ENCODE measurements at regions not wholly inside any gene's neighbourhood (a gene's known extent, or its start where the extent isn't known, plus 50 kb on each side); places are given as distances from the start of the nearest gene placed in this dataset.

DNA sequence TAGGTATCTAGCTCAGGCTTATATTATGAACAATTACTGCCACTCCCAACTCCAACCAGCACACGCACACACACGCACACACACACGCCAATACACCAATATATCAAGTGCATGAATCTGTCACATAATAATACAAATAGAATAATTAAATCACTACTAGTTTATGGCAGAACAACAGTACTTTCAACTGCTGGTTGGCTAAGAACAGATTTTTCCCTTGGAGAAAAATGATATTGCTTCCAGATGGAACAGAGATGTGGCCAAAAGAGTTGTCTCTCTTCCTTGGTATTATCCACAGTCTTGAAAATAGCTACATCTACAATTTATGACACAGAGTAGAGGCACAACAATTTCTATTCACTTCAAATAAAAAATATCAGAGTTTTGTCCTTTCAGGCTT is 538.3 kb upstream of the FAT3 start (continued):
- TF ChIP-seq ERG (CRISPR knock-in tag; IDR thresholded peaks at IDR 0.05), result no peak
- TF ChIP-seq ZNF263 (CRISPR knock-in tag; IDR thresholded peaks at IDR 0.05; ENCODE audit: low read depth), result no peak
- TF ChIP-seq, protein P1, sequence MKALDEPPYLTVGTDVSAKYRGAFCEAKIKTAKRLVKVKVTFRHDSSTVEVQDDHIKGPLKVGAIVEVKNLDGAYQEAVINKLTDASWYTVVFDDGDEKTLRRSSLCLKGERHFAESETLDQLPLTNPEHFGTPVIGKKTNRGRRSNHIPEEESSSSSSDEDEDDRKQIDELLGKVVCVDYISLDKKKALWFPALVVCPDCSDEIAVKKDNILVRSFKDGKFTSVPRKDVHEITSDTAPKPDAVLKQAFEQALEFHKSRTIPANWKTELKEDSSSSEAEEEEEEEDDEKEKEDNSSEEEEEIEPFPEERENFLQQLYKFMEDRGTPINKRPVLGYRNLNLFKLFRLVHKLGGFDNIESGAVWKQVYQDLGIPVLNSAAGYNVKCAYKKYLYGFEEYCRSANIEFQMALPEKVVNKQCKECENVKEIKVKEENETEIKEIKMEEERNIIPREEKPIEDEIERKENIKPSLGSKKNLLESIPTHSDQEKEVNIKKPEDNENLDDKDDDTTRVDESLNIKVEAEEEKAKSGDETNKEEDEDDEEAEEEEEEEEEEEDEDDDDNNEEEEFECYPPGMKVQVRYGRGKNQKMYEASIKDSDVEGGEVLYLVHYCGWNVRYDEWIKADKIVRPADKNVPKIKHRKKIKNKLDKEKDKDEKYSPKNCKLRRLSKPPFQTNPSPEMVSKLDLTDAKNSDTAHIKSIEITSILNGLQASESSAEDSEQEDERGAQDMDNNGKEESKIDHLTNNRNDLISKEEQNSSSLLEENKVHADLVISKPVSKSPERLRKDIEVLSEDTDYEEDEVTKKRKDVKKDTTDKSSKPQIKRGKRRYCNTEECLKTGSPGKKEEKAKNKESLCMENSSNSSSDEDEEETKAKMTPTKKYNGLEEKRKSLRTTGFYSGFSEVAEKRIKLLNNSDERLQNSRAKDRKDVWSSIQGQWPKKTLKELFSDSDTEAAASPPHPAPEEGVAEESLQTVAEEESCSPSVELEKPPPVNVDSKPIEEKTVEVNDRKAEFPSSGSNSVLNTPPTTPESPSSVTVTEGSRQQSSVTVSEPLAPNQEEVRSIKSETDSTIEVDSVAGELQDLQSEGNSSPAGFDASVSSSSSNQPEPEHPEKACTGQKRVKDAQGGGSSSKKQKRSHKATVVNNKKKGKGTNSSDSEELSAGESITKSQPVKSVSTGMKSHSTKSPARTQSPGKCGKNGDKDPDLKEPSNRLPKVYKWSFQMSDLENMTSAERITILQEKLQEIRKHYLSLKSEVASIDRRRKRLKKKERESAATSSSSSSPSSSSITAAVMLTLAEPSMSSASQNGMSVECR (CRISPR knock-in tag; IDR thresholded peaks at IDR 0.05; ENCODE audit: borderline replicate concordance), result no peak
- no peak for TF ChIP-seq ZNF138 (CRISPR knock-in tag; conservative IDR thresholded peaks at IDR 0.05)
- TF ChIP-seq MLX (CRISPR knock-in tag; IDR thresholded peaks at IDR 0.05), result no peak
- no peak for TF ChIP-seq ELF4 (CRISPR knock-in tag; IDR thresholded peaks at IDR 0.05; ENCODE audit: low read depth)
- TF ChIP-seq, protein P2, sequence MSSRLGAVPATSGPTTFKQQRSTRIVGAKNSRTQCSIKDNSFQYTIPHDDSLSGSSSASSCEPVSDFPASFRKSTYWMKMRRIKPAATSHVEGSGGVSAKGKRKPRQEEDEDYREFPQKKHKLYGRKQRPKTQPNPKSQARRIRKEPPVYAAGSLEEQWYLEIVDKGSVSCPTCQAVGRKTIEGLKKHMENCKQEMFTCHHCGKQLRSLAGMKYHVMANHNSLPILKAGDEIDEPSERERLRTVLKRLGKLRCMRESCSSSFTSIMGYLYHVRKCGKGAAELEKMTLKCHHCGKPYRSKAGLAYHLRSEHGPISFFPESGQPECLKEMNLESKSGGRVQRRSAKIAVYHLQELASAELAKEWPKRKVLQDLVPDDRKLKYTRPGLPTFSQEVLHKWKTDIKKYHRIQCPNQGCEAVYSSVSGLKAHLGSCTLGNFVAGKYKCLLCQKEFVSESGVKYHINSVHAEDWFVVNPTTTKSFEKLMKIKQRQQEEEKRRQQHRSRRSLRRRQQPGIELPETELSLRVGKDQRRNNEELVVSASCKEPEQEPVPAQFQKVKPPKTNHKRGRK (CRISPR knock-in tag; IDR thresholded peaks at IDR 0.05; ENCODE audit: borderline replicate concordance), result no peak
- no peak for TF ChIP-seq TEAD4 (CRISPR knock-in tag; IDR thresholded peaks at IDR 0.05)
- no peak for TF ChIP-seq CBFB (CRISPR knock-in tag; IDR thresholded peaks at IDR 0.05; ENCODE audit: low read depth)
- no peak for TF ChIP-seq GTF2I (CRISPR knock-in tag; conservative IDR thresholded peaks at IDR 0.05)
- no peak for TF ChIP-seq GRHL2 (CRISPR knock-in tag; IDR thresholded peaks at IDR 0.05; ENCODE audit: insufficient replicate concordance, severe bottlenecking)
- TF ChIP-seq, protein P3, sequence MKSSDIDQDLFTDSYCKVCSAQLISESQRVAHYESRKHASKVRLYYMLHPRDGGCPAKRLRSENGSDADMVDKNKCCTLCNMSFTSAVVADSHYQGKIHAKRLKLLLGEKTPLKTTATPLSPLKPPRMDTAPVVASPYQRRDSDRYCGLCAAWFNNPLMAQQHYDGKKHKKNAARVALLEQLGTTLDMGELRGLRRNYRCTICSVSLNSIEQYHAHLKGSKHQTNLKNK (CRISPR knock-in tag; IDR thresholded peaks at IDR 0.05), result no peak
- no peak for TF ChIP-seq MYBL2 (CRISPR knock-in tag; IDR thresholded peaks at IDR 0.05)

GRCh38 chr11:91673705-91674104 is 550.9 kb upstream of the FAT3 start:
- Mint-ChIP-seq H3K4me3 (no peak overlapping the region), H3K4me1 (no peaks in the 10 kb centered on the region), H3K27me3 (ENCODE audit: low read depth) (no peaks in the 10 kb centered on the region), H3K9me3 (peaks cover 22% of the 10 kb centered on the region), H3K27ac (no peak overlapping the region), H3K36me3 (no peaks in the 10 kb centered on the region)
- ChIA-PET CTCF (no interaction called here), POLR2A (no interaction called here)
- no peak for DNase-seq (ENCODE audit: low spot score)
- ATAC-seq, result no peak
- TF ChIP-seq E2F1 (CRISPR knock-in tag; IDR thresholded peaks at IDR 0.05), result no peak
- TF ChIP-seq SP1 (CRISPR knock-in tag; conservative IDR thresholded peaks at IDR 0.05), result no peak
- no peak for TF ChIP-seq JAZF1 (CRISPR knock-in tag; IDR thresholded peaks at IDR 0.05)
- TF ChIP-seq ZNF532 (CRISPR knock-in tag; IDR thresholded peaks at IDR 0.05; ENCODE audit: borderline replicate concordance), result no peak
- no peak for TF ChIP-seq PRRX2 (CRISPR knock-in tag; IDR thresholded peaks at IDR 0.05)
- TF ChIP-seq NR3C1 (CRISPR knock-in tag; conservative IDR thresholded peaks at IDR 0.05; ENCODE audit: low read depth), result no peak
